ENCODE measurements at regions not wholly inside any gene's neighbourhood (a gene's known extent, or its start where the extent isn't known, plus 50 kb on each side); places are given as distances from the start of the nearest gene placed in this dataset.

DNA sequence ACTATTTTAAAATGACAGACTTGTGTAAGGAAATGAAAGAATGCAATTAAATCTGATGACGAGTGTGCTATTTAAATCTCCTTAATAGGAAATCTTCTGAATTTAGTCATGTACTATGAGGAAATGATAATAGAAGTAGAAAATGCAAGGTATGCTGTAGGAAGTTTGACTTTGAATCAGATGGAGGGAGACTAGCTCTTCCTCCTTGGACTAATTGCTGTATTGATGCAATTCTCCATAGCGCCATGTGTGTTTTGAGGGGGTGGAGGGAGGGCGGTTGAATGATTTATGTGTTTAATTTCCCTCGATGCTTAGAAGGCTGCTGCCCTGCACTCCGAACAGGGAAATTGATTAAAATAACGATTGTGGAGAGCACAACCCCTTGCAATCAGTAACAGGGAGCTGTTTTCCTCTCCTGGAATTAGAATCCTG is 179.0 kb upstream of the PRNP start:
- TF ChIP-seq CTCF (IDR thresholded peaks at IDR 0.05) (no peak), EZH2 (IDR thresholded peaks at IDR 0.05; ENCODE audit: borderline replicate concordance, insufficient read depth, low read depth, low read length, poor library complexity, severe bottlenecking) (no peak)

Measured in B cell (primary cell).